Stimulated activated effector memory CD8-positive, alpha-beta T cell treated with anti-CD3 and anti-CD28 coated beads, Interleukin-12 subunit alpha, Interleukin-12 subunit beta, amount 100 ng/mL, for 72 hours (primary cell): ENCODE measurements at regions not wholly inside any gene's neighbourhood (a gene's known extent, or its start where the extent isn't known, plus 50 kb on each side); places are given as distances from the start of the nearest gene placed in this dataset.
"Not testable (repeated sequence)": the region's sequence is repeated elsewhere in the genome, so short reads cannot be mapped to it uniquely, and the experiment has no call there.

Experiments used
- ATAC-seq: fragments of 150-1000 bp; cut with Tn5 transposase; 2 replicates; pipeline ENCODE4 v1.10.0; 2021
- DNase-seq, 2 donors: peaks; one replicate each; pipeline ENCODE4 v3.0.0; 2021 to 2022; ENCODE audit warnings: low spot score in 2 of 2
- H3K27ac Mint-ChIP-seq: one replicate; pipeline ENCODE4 v1.8.0; 2022; ENCODE audit warnings: mild to moderate bottlenecking, mixed read lengths
- H3K36me3 Mint-ChIP-seq: one replicate; pipeline ENCODE4 v1.8.0; 2022; ENCODE audit warnings: mild to moderate bottlenecking, mixed read lengths
- H3K4me1 Mint-ChIP-seq: one replicate; pipeline ENCODE4 v1.8.0; 2022; ENCODE audit warnings: mixed read lengths
- H3K4me3 Mint-ChIP-seq: one replicate; pipeline ENCODE4 v1.8.0; 2022; ENCODE audit warnings: mild to moderate bottlenecking, mixed read lengths
- H3K9me3 Mint-ChIP-seq: one replicate; pipeline ENCODE4 v1.8.0; 2022; ENCODE audit warnings: mixed read lengths

DNA sequence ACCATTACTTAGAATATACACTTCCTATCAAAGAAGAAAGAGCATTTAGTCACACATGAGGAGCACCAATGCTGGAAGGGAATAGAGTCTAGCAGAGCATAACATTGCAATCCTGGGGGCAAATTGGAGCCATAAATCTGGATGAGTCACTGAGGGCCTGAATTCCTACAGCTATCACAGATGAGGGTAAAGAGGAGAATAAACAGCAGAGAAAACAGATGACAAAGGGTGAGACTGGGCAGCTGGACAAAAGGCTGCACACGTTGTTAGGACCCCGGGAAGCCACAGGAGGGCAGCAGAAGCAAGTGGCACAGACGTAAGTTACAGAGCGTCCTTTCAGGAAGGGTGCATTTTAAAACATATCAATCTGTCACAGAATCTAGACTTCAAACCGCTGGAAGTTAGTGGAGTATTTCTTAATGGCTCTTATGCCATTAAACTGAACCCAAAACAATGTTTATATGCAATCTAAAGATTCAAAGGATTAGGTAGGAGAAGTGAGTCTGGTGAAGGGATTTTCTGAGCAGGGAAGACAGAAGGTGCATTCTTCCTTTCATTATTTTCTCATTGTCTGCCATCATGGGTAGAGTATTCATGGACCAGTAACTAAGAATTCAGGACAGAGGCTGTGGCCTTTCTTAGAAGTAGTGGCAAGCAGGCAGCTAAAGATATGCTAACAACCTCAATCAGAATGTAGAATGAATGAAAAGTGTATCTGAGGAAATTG lies 159.8 kb upstream of the DAAM1 start:
- Mint-ChIP-seq H3K4me3 (no peak overlapping the region), H3K9me3 (no peaks in the 10 kb centered on the region), H3K4me1 (no peaks in the 10 kb centered on the region), H3K36me3 (no peaks in the 10 kb centered on the region), H3K27ac (no peak overlapping the region)
- peak in 1 of 2 donors; percentile 51 for DNase-seq
- peak; percentile 68 for ATAC-seq

DNA sequence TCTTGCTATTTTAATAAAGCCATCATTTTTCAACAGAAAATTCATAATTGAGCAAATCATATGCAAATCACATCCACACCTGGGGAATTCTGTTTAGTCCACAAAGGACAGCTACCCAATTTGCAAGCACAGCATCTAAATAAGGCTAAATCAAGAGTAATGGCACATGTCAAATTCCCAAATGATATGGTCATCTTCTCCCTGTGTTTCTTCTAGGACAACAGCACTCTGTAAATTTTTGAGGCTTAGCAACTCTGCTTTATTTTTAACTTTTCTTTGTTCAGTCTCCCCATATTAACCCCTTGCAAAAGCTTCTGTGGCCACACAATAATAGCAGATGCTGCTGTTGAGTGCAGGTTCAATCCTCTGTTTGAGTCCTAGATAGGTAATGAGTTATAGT lies 155.6 kb upstream of the DAAM1 start:
- ATAC-seq: no peak
- H3K4me1 Mint-ChIP-seq: no peaks in the 10 kb centered on the region
- no peak overlapping the region for H3K4me3 Mint-ChIP-seq
- H3K27ac Mint-ChIP-seq: no peak overlapping the region
- DNase-seq: no peak
- peaks cover 6% of the 10 kb centered on the region for H3K9me3 Mint-ChIP-seq
- H3K36me3 Mint-ChIP-seq: no peaks in the 10 kb centered on the region

- ATAC-seq: no peak
- H3K4me1 Mint-ChIP-seq: no peaks in the 10 kb centered on the region
Measured at GRCh38 chr14:59036134-59036533, 152.3 kb upstream of the DAAM1 start.

GRCh38 chr14:59037086-59037485 lies 151.4 kb upstream of the DAAM1 start:
- DNase-seq: no peak

More at GRCh38 chr14:59036134-59036533, 152.3 kb upstream of the DAAM1 start:
- Mint-ChIP-seq H3K4me3 (no peak overlapping the region), H3K27ac (no peak overlapping the region), H3K36me3 (no peaks in the 10 kb centered on the region), H3K9me3 (peaks cover 6% of the 10 kb centered on the region)
- DNase-seq: no peak

DNA sequence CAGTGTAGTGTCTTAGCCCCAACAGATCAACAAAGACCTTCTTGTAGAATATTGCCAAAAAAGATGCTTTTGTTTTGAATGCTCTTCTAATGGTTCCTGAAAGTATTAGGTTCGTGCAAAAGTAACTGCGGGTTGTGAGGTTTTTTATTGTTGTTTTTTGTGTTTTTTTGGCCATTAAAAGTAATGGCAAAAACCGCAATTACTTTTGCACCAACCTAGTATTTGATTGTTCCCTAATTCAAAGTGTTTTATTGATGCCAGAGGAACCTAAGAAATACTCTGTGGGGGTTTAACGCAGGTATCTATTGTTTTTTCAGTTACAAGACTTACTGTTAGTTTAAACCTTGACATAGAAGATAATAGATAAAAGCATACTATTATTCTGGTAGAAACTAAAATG lies 150.8 kb upstream of the DAAM1 start:
- ATAC-seq (no peak), DNase-seq (no peak)
- H3K9me3 Mint-ChIP-seq: peaks cover 6% of the 10 kb centered on the region
- H3K27ac Mint-ChIP-seq: no peak overlapping the region
- no peak overlapping the region for H3K4me3 Mint-ChIP-seq
- no peaks in the 10 kb centered on the region for H3K4me1 Mint-ChIP-seq
- no peaks in the 10 kb centered on the region for H3K36me3 Mint-ChIP-seq

More at GRCh38 chr14:59037086-59037485, 151.4 kb upstream of the DAAM1 start:
- ATAC-seq: no peak
- Mint-ChIP-seq H3K27ac (no peak overlapping the region), H3K4me1 (no peaks in the 10 kb centered on the region), H3K4me3 (no peak overlapping the region), H3K9me3 (peaks cover 6% of the 10 kb centered on the region), H3K36me3 (no peaks in the 10 kb centered on the region)

GRCh38 chr14:59038746-59039145 lies 149.7 kb upstream of the DAAM1 start:
- Mint-ChIP-seq H3K4me3 (no peak overlapping the region), H3K4me1 (no peaks in the 10 kb centered on the region), H3K27ac (no peak overlapping the region), H3K9me3 (peaks cover 7% of the 10 kb centered on the region), H3K36me3 (no peaks in the 10 kb centered on the region)
- ATAC-seq (no peak), DNase-seq (no peak)

DNA sequence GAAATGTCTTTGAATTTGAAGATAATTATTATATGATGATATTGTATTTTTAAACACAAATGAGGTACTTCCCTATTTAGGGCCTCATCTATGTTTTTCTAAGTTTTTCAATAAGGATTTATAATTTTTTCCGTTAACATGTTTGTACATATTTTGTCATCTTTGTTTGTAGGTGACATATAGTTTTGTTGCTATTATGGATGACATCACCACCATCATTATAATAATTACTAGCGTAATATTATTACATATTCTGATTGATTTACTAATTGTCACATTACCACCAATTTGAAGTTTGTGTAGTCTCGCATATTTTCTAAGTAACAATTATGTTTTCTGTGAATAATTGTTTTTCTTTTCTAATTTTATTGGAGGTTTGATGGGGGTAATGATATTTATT lies 147.2 kb upstream of the DAAM1 start:
- Mint-ChIP-seq H3K36me3 (no peaks in the 10 kb centered on the region), H3K27ac (no peak overlapping the region), H3K4me3 (no peak overlapping the region), H3K4me1 (no peaks in the 10 kb centered on the region), H3K9me3 (peaks cover 5% of the 10 kb centered on the region)
- no peak for ATAC-seq
- no peak for DNase-seq

DNA sequence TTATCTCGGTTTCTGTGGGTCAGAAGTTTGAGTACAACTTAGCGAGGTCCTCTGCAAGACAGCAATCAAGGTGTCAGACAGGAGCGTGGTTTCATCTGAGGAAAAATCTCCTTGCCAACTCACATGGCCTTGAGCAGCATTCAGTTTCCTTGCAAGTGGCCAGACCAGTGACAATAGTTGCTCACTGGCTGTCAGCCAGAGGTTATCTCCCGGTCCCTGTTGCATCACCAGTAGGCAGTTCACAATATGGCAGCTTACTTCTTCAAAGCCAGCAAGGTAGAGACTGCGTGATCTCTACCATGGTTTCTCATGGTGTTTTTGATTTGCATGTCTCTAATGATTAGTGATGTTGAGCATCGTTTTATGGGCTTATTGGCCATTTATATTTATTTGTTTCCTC lies 143.8 kb upstream of the DAAM1 start:
- Mint-ChIP-seq H3K4me3 (no peak overlapping the region), H3K9me3 (peaks cover 5% of the 10 kb centered on the region), H3K36me3 (no peaks in the 10 kb centered on the region), H3K4me1 (no peaks in the 10 kb centered on the region), H3K27ac (no peak overlapping the region)
- ATAC-seq (no peak), DNase-seq (no peak)

GRCh38 chr14:59046746-59047145 lies 141.7 kb upstream of the DAAM1 start:
- no peak for ATAC-seq
- Mint-ChIP-seq H3K9me3 (peaks cover 5% of the 10 kb centered on the region), H3K36me3 (no peaks in the 10 kb centered on the region), H3K4me3 (no peak overlapping the region), H3K4me1 (no peaks in the 10 kb centered on the region), H3K27ac (no peak overlapping the region)
- no peak for DNase-seq

- H3K36me3 Mint-ChIP-seq: no peaks in the 10 kb centered on the region
- no peaks in the 10 kb centered on the region for H3K4me1 Mint-ChIP-seq
- no peak overlapping the region for H3K27ac Mint-ChIP-seq
- DNase-seq (no peak), ATAC-seq (no peak)
- no peaks in the 10 kb centered on the region for H3K9me3 Mint-ChIP-seq
- H3K4me3 Mint-ChIP-seq: no peak overlapping the region
Measured at GRCh38 chr14:59055006-59055405, 133.5 kb upstream of the DAAM1 start.

DNA sequence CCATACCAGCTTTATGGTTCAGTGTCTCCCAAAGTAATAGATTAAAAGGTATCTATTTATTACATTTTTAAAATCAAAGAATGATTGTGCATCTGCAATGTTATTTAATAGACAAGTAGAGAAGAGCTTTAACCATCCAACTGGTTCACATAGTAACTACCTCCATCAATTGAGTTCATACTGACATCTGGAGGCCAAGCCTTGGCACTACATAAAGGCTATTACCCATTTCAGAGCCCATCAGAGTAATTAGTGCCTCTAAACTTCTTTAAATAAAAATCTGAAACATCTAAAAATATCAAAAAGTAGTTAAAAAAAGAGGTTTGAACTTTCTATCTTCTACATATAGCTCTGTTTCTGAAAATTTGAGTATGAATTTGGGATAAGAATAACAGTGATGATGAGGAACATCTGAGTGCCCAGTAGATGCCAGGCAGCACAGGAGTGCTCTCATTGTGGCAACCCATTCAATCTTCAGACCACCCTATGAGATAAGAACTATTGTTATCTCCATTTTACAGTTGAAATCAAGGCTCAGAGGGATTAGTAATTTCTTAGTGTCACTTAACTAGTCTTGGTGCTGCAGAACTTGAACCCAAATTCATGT lies 132.9 kb upstream of the DAAM1 start:
- ATAC-seq: peak; percentile 56
- H3K4me3 Mint-ChIP-seq: no peak overlapping the region
- H3K9me3 Mint-ChIP-seq: no peaks in the 10 kb centered on the region
- no peak for DNase-seq
- H3K36me3 Mint-ChIP-seq: no peaks in the 10 kb centered on the region
- no peaks in the 10 kb centered on the region for H3K4me1 Mint-ChIP-seq
- no peak overlapping the region for H3K27ac Mint-ChIP-seq

GRCh38 chr14:59057551-59057950 lies 130.9 kb upstream of the DAAM1 start:
- Mint-ChIP-seq H3K9me3 (peaks cover 3% of the 10 kb centered on the region), H3K36me3 (no peaks in the 10 kb centered on the region), H3K4me1 (no peaks in the 10 kb centered on the region), H3K4me3 (no peak overlapping the region), H3K27ac (no peak overlapping the region)
- DNase-seq (no peak), ATAC-seq (no peak)

DNA sequence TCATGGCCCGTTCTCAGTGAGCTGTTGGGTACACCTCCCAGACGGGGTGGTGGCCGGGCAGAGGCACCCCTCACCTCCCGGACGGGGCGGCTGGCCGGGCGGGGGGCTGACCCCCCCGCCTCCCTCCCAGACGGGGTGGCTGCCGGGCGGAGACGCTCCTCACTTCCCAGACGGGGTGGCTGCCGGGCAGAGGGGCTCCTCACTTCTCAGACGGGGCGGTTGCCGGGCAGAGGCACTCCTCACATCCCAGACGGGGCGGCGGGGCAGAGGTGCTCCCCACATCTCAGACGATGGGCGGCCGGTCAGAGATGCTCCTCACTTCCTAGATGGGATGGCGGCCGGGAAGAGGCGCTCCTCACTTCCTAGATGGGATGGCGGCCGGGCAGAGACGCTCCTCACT lies 129.7 kb upstream of the DAAM1 start:
- not testable (repeated sequence) for H3K9me3 Mint-ChIP-seq, H3K4me3 Mint-ChIP-seq, H3K27ac Mint-ChIP-seq, H3K36me3 Mint-ChIP-seq, DNase-seq, H3K4me1 Mint-ChIP-seq, ATAC-seq

DNA sequence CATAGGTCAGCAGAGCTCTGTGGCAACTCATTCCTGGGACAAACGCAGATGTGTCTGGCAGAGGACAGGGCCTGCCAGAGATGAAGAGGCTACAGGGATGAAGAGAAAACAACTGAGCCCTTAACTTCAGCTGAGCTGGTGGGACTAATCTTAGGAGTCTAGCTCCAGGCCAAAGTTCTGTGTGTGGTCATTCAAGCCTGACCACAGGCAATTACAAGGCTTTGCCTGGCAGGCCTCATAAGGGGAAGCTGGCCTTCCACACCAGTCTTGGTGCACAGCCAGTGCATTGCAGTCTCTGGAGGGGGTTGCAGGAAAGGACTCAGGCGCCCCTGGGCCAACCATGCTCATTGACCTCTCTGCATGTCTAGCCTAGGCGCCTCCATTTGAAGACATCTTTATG lies 127.6 kb upstream of the DAAM1 start:
- DNase-seq (no peak), ATAC-seq (no peak)
- no peaks in the 10 kb centered on the region for H3K4me1 Mint-ChIP-seq
- no peak overlapping the region for H3K4me3 Mint-ChIP-seq
- H3K27ac Mint-ChIP-seq: no peak overlapping the region
- H3K36me3 Mint-ChIP-seq: no peaks in the 10 kb centered on the region
- H3K9me3 Mint-ChIP-seq: peaks cover 6% of the 10 kb centered on the region

DNA sequence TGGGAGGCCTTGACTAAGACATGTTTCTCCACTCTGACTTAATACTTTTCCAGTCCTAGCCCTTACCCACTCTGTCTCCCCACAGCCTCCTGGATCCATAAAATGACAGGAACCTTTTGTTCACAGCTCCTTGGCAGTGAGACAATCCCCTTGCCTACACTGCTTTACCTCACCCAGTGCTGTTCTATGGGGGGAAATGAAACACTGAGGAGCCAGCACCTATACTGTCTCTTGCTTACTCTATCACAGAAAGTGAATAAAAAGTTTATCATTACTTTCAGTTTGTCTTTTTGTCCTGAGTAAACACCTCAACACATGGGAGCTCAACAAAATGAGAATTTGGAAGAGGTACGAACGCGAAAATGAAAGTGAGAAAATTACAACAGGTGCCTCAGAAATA lies 127.2 kb upstream of the DAAM1 start:
- Mint-ChIP-seq H3K9me3 (peaks cover 6% of the 10 kb centered on the region), H3K4me1 (no peaks in the 10 kb centered on the region), H3K27ac (no peak overlapping the region), H3K36me3 (no peaks in the 10 kb centered on the region), H3K4me3 (no peak overlapping the region)
- DNase-seq: no peak
- ATAC-seq: no peak

DNA sequence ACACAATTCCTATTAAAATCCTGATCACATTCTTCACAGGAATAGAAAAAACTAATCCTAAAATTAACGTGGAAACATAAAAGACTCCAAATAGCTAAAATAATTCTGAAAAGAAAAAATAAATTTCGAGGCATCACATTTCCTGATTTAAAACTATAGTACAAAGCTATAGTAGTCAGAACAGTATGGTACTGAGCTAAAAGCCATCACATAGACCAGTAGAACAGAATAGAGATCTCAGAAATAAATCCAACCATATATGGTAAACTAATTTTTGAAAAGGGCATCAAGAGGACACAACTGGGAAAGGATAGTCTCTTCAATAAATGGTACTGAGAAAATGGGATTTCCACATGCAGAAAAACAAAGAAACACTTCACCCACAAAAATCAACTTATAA lies 125.2 kb upstream of the DAAM1 start:
- ATAC-seq: no peak

More for the DNA sequence above, 125.2 kb upstream of the DAAM1 start:
- Mint-ChIP-seq H3K4me3 (no peak overlapping the region), H3K27ac (no peak overlapping the region), H3K36me3 (no peaks in the 10 kb centered on the region), H3K9me3 (peaks cover 6% of the 10 kb centered on the region), H3K4me1 (no peaks in the 10 kb centered on the region)
- DNase-seq: no peak
